ENCODE measurements at regions not wholly inside any gene's neighbourhood (a gene's known extent, or its start where the extent isn't known, plus 50 kb on each side); places are given as distances from the start of the nearest gene placed in this dataset.
A peak's percentile ranks its signal among the peaks of the same experiment; 100 is the strongest.

DNA sequence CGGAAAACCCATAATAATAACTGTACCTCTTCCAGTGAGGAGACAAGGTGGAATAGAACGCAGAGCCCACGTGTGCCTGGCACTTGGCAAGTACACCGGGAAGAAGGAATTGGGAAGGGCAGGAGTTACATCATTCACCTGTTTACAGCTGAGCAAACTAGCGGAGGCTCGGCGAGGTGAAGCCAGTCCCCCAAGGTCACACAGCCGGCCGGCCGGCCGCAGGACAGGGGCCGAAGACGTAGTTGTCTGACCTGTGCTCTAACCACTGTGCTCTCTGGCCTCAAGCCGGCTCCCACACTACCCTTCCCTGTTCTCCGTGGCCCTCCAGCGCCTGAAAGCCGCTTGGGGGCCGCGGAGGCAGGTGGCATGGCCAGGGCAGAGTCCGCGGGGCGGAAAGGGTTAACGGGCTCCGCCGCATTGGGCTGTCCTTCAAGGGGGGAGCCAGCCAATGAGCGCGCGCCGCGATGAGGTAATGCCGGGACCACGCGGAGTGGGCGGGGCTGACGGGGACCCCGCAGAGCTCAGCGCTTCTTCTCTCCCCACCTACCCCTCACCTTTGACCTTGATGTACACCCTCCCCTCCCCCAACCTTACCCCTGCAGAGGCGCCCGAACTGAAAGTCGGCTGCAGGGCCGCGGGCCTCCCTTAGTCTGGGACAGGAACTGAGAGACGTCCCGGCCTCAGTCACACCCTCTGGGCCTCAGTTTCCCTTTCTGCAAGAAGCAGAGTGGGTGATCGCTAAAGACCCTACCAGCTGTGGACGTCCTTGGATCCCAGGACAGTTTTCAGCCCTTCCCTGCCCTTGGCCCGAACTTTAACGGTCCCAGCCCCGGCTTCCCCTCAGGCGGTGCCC, 125.1 kb downstream of the C9orf50 start:
- peak in 1 of 2 experiments; percentile 23 for TF ChIP-seq CTCF (IDR thresholded peaks at IDR 0.05)
- Histone ChIP-seq H3K27me3 (no peaks in the 10 kb centered on the region), H3K36me3 (peaks cover 0 to 3% (median 0%) of the 10 kb centered on the region in 3 donors), H3K4me3 (peak overlapping the region; percentile 62 to 73), H3K9me3 (no peaks in the 10 kb centered on the region), H3K27ac (peak overlapping the region; percentile 100), H3K4me1 (peaks cover 10 to 91% (median 87%) of the 10 kb centered on the region in 4 donors)
- intact Hi-C loops (cut with DNase I; ENCODE audit: low total_unique reads), result loop anchor here (5.0 kb wide), 2 partner anchors 111 to 164 kb away; no protein-coding TSS in a partner anchor
- DNase-seq, result peak; percentile 92 to 96

GRCh38 chr9:129494113-129494789, 126.7 kb downstream of the C9orf50 start:
- no peak for DNase-seq
- intact Hi-C loops (cut with DNase I; ENCODE audit: low total_unique reads), result loop anchor here (5.0 kb wide), 1 partner anchor 317 kb away; the partner anchor contains the start of gene IER5L

GRCh38 chr9:129493706-129494047, 127.2 kb downstream of the C9orf50 start:
- peak overlapping the region; percentile 100 for H3K27ac ChIP-seq
- H3K4me3 ChIP-seq, result no peak overlapping the region
- H3K36me3 ChIP-seq, result peaks cover 0 to 3% (median 0%) of the 10 kb centered on the region in 3 donors
- DNase-seq, result no peak
- intact Hi-C loops (cut with DNase I; ENCODE audit: low total_unique reads), result loop anchor here (5.0 kb wide), 1 partner anchor 316 kb away; the partner anchor contains the start of gene IER5L
- H3K9me3 ChIP-seq, result no peaks in the 10 kb centered on the region
- TF ChIP-seq CTCF (IDR thresholded peaks at IDR 0.05), result no peak
- H3K27me3 ChIP-seq, result no peaks in the 10 kb centered on the region
- H3K4me1 ChIP-seq, result peaks cover 0 to 87% (median 82%) of the 10 kb centered on the region in 4 donors

More at GRCh38 chr9:129494113-129494789, 126.7 kb downstream of the C9orf50 start:
- peaks cover 0 to 91% (median 86%) of the 10 kb centered on the region in 4 donors for H3K4me1 ChIP-seq
- H3K27ac ChIP-seq, result peak overlapping the region; percentile 100
- no peak overlapping the region for H3K4me3 ChIP-seq
- no peaks in the 10 kb centered on the region for H3K9me3 ChIP-seq
- TF ChIP-seq CTCF (IDR thresholded peaks at IDR 0.05), result no peak
- no peaks in the 10 kb centered on the region for H3K27me3 ChIP-seq
- peaks cover 0 to 3% (median 0%) of the 10 kb centered on the region in 3 donors for H3K36me3 ChIP-seq

DNA sequence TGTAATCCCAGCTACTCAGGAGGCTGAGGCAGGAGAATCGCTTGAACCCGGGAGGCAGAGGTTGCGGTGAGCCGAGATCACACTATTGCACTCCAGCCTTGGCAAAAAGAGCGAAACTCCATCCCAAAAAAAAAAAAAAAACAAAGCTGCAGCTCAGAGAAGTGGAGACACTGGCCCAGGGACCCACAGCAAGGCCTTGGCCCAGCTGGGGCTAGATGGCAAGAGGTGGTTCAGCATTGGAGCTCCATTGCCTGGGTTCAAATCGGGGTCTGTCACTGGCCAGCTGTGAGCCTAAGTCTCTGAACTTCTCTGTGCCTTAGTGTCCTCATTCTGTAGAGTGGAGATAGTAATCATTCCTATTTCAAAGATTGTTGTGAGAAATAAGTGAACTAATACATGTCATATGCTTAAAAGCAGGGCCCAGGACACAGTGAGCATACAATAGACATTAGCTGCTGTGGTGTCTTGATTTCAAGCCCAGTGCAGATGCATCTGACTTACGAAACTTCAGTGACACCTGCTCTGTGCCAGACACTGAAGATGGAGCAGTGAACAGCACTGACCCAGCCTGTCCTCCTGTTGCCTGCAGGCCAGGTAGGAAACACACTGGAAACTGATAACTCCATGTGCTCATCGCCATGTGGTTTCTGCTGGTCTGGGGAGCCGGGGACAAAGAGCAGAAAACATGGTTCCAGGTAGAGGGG, 127.7 kb downstream of the C9orf50 start:
- H3K9me3 ChIP-seq, result no peaks in the 10 kb centered on the region
- intact Hi-C loops (cut with DNase I; ENCODE audit: low total_unique reads), result loop anchor here (5.0 kb wide), 1 partner anchor 316 kb away; the partner anchor contains the start of gene IER5L
- peak overlapping the region; percentile 100 for H3K27ac ChIP-seq
- TF ChIP-seq CTCF (IDR thresholded peaks at IDR 0.05), result no peak
- peaks cover 0 to 3% (median 0%) of the 10 kb centered on the region in 3 donors for H3K36me3 ChIP-seq
- no peak overlapping the region for H3K4me3 ChIP-seq
- H3K27me3 ChIP-seq, result no peaks in the 10 kb centered on the region
- no peak for DNase-seq
- H3K4me1 ChIP-seq, result peaks cover 0 to 86% (median 78%) of the 10 kb centered on the region in 4 donors

DNA sequence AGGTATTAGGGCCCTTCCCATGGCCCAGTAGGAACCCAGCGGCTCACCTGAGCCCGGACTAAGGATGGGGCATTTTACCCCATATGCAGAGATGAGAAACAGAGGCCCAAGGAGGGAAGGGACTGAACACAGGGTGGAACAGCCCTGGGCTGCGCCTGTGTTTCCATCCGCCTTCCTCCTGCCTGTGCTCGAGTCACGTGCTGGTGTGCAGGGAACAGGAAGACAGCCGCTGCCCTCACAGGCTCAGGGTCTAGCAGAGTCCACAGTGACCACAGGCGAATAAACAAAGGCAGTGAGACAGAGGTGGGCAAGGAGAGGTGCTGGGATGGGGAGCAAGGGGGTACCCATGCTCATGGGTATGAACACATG, 129.4 kb downstream of the C9orf50 start:
- peaks cover 0 to 92% (median 82%) of the 10 kb centered on the region in 4 donors for H3K4me1 ChIP-seq
- peak overlapping the region; percentile 53 to 64 for H3K4me3 ChIP-seq
- peak overlapping the region; percentile 100 for H3K27ac ChIP-seq
- TF ChIP-seq CTCF (IDR thresholded peaks at IDR 0.05), result no peak
- H3K36me3 ChIP-seq, result peaks cover 0 to 3% (median 0%) of the 10 kb centered on the region in 3 donors
- no peaks in the 10 kb centered on the region for H3K27me3 ChIP-seq
- intact Hi-C loops (cut with DNase I; ENCODE audit: low total_unique reads), result loop anchor here (5.0 kb wide), 1 partner anchor 314 kb away; the partner anchor contains the start of gene IER5L
- no peaks in the 10 kb centered on the region for H3K9me3 ChIP-seq
- peak in 1 of 2 donors; percentile 47 for DNase-seq

Data from tibial artery (tissue), 4 donors.